Right lobe of liver (tissue), 6 donors: ENCODE measurements at regions not wholly inside any gene's neighbourhood (a gene's known extent, or its start where the extent isn't known, plus 50 kb on each side); places are given as distances from the start of the nearest gene placed in this dataset.

Experiments
- ATAC-seq, 4 donors: fragments of 200-7000 bp; cut with Tn5 transposase; one replicate each; pipeline ENCODE4 v1.9.1; 2020; ENCODE audit warnings: mild to moderate bottlenecking in 4 of 4, moderate library complexity in 4 of 4
- DNase-seq, 3 donors: peaks; one replicate each; pipeline ENCODE4 v3.0.0-alpha.2; 2020
- H3K27ac ChIP-seq, 3 donors: fragments of 200-600 bp; one replicate each; pipeline ENCODE4 v1.8.0; 2022
- H3K27me3 ChIP-seq, 2 donors: fragments of 200-600 bp; one replicate each; pipeline ENCODE4 v1.8.0; 2022
- H3K36me3 ChIP-seq, 4 donors: fragments of 200-600 bp; sonication (generic) in 1 of 4; one replicate each; pipeline versions ENCODE4 v1.5.1 to v1.8.0; 2017 to 2022; ENCODE audit warnings: control low read depth in 1 of 4
- H3K4me1 ChIP-seq, 4 donors: fragments of 200-600 bp; sonication (generic) in 1 of 4; one replicate each; pipeline versions ENCODE4 v1.5.1 to v1.8.0; 2017 to 2022; ENCODE audit warnings: control low read depth in 1 of 4
- H3K4me3 ChIP-seq, 3 donors: fragments of 200-600 bp; one replicate each; pipeline ENCODE4 v1.8.0; 2022
- H3K9me3 ChIP-seq, 4 donors: fragments of 200-600 bp; sonication (generic) in 1 of 4; one replicate each; pipeline versions ENCODE4 v1.5.1 to v1.8.0; 2017 to 2022; ENCODE audit warnings: control low read depth in 1 of 4
- CTCF ChIP-seq, 4 donors: fragments of 200-600 bp in 3 of 4; fragments of 450-650 bp in 1 of 4; IDR thresholded peaks; one replicate each; pipeline versions ENCODE4 v1.5.1 to v1.8.0; 2016 to 2022; ENCODE audit warnings: antibody characterized with exemption in 4 of 4, mild to moderate bottlenecking in 2 of 4
- POLR2A ChIP-seq: fragments of 450-650 bp; IDR thresholded peaks from one replicate; pipeline ENCODE4 v1.6.1; 2017; ENCODE audit warnings: antibody characterized with exemption, mild to moderate bottlenecking
- WGBS: methylation state at CpG from one replicate; pipeline ENCODE4 v1.1.6; 2018; ENCODE audit warnings: low coverage, low lambda C conversion rate; ENCODE audit not compliant: insufficient coverage; ENCODE audit errors: missing lambda C conversion rate; 5-methylcytosine and 5-hydroxymethylcytosine counted together
- intact Hi-C, 2 donors: fragments of 100-400 bp; cut with DNase I; formaldehyde crosslinking; loops; one replicate each; pipeline versions ENCODE4 v1.11.2 to v1.14.1; 2022
- donor health status: DM: no; HTN: yes; CAD: no.
- donor health status: DM: no; HTN: no; CAD: no.
- donor health status: DM: no; HTN: no; CAD: no.
- donor health status: DM: no; HTN: yes; CAD: no.
- donor health status: DM: no; HTN: yes; CAD: no.

GRCh38 chr20:11987526-11987925 lies 69.8 kb downstream of the BTBD3 start:
- Histone ChIP-seq H3K27ac (no peak overlapping the region), H3K9me3 (no peaks in the 10 kb centered on the region), H3K4me1 (no peaks in the 10 kb centered on the region), H3K36me3 (no peaks in the 10 kb centered on the region), H3K4me3 (no peak overlapping the region), H3K27me3 (no peaks in the 10 kb centered on the region)
- intact Hi-C loops, result no loop called here
- TF ChIP-seq POLR2A (no peak), CTCF (IDR thresholded peaks at IDR 0.05) (no peak)
- DNase-seq, result no peak
- no peak for ATAC-seq
- 50% methylated on average over 1 of the region's 1 CpG for WGBS

- no peaks in the 10 kb centered on the region for H3K4me1 ChIP-seq
- intact Hi-C loops, result no loop called here
- 74% methylated on average over 4 of the region's 7 CpGs for WGBS
- DNase-seq (no peak), ATAC-seq (no peak)
- no peaks in the 10 kb centered on the region for H3K36me3 ChIP-seq
- H3K27me3 ChIP-seq, result no peaks in the 10 kb centered on the region
- no peak overlapping the region for H3K4me3 ChIP-seq
- TF ChIP-seq POLR2A (no peak), CTCF (IDR thresholded peaks at IDR 0.05) (no peak)
- no peaks in the 10 kb centered on the region for H3K9me3 ChIP-seq
- no peak overlapping the region for H3K27ac ChIP-seq
These were observed 71.5 kb downstream of the BTBD3 start for GRCh38 chr20:11989018-11989771.

GRCh38 chr20:11992426-11992825 lies 74.7 kb downstream of the BTBD3 start:
- DNase-seq (no peak), ATAC-seq (no peak)
- WGBS, result 57% methylated on average over 2 of the region's 2 CpGs
- intact Hi-C loops, result no loop called here
- no peak overlapping the region for H3K4me3 ChIP-seq
- no peak overlapping the region for H3K27ac ChIP-seq
- no peaks in the 10 kb centered on the region for H3K27me3 ChIP-seq
- no peaks in the 10 kb centered on the region for H3K4me1 ChIP-seq
- no peak for TF ChIP-seq POLR2A
- TF ChIP-seq CTCF (IDR thresholded peaks at IDR 0.05), result no peak
- H3K9me3 ChIP-seq, result no peaks in the 10 kb centered on the region
- no peaks in the 10 kb centered on the region for H3K36me3 ChIP-seq

- DNase-seq (no peak), ATAC-seq (no peak)
- TF ChIP-seq POLR2A, result no peak
- TF ChIP-seq CTCF (IDR thresholded peaks at IDR 0.05), result no peak
- Histone ChIP-seq H3K27me3 (no peaks in the 10 kb centered on the region), H3K4me3 (no peak overlapping the region), H3K27ac (no peak overlapping the region), H3K9me3 (no peaks in the 10 kb centered on the region), H3K36me3 (no peaks in the 10 kb centered on the region), H3K4me1 (no peaks in the 10 kb centered on the region)
- intact Hi-C loops, result no loop called here
- WGBS, result 72% methylated on average over 3 of the region's 7 CpGs
These were observed 76.3 kb downstream of the BTBD3 start for GRCh38 chr20:11993886-11994461.
